ENCODE measurements at regions not wholly inside any gene's neighbourhood (a gene's known extent, or its start where the extent isn't known, plus 50 kb on each side); places are given as distances from the start of the nearest gene placed in this dataset.

DNA sequence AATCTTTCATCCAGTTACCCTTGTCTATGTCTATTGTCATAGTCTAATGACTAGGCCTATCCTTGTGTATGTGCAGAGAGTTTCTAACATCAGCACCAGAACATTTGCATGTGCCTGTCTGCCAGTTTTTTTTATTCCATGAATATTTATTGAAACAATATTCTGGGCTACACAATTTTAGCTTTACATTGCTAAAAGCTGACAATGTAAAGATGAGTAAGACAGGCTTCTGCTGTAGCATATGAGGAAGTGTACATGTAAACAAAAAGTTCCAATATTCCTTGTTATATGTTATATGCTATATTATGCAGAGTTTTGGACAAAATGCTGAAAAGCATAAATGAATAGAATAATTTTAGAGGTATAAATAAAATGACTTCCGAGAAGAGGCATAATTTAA lies 357.7 kb downstream of the NYAP2 start:
- no peak for TF ChIP-seq CTCF (IDR thresholded peaks at IDR 0.05)
- no peak for TF ChIP-seq POLR2A (IDR thresholded peaks at IDR 0.05)
